NCI-H187 treated with DMSO at 0.1 percent for 48 hours (cell line): ENCODE measurements at regions not wholly inside any gene's neighbourhood (a gene's known extent, or its start where the extent isn't known, plus 50 kb on each side); places are given as distances from the start of the nearest gene placed in this dataset.

Experiments
- DNase-seq: peaks from one replicate; lab custom pipeline; 2025; lab: John Stamatoyannopoulos, UW

DNA sequence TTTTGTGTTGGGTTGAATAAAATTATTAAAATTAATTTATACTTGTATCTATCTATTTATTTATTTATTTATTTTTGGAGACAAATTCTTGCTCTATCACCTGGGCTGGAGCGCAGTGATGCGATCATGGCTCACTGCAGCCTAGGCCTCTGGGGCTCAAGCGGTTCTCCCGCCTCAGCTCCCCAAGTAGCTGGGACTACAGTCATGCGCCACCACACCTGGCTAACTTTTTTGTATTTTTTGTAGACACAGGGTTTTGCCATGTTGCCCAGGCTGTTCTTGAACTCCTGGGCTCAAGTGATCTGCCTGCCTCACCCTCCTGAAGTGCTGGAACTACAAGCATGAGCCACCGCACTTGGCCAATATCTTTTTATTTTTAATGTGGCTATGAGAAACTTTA is 134.7 kb upstream of the SPDL1 start:
- no peak for DNase-seq

DNA sequence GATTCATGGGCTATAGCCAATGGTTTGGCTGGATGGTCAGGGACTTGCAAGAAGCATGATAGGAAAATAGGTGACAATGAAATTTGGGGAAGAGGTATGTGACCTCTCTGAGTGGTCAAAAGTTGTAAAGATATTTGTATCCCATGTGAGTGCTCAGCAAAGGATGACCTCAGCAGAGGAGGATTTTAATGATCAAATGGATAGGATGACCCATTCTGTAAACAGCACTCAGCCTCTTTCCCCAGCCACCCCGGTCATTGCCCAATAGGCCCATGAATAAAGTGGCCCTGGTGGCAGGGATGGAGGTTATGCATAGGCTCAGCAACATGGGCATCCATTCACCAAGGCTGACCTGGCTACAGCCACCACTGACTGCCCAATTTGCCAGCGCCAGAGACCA is 138.4 kb upstream of the SPDL1 start:
- DNase-seq: no peak

DNA sequence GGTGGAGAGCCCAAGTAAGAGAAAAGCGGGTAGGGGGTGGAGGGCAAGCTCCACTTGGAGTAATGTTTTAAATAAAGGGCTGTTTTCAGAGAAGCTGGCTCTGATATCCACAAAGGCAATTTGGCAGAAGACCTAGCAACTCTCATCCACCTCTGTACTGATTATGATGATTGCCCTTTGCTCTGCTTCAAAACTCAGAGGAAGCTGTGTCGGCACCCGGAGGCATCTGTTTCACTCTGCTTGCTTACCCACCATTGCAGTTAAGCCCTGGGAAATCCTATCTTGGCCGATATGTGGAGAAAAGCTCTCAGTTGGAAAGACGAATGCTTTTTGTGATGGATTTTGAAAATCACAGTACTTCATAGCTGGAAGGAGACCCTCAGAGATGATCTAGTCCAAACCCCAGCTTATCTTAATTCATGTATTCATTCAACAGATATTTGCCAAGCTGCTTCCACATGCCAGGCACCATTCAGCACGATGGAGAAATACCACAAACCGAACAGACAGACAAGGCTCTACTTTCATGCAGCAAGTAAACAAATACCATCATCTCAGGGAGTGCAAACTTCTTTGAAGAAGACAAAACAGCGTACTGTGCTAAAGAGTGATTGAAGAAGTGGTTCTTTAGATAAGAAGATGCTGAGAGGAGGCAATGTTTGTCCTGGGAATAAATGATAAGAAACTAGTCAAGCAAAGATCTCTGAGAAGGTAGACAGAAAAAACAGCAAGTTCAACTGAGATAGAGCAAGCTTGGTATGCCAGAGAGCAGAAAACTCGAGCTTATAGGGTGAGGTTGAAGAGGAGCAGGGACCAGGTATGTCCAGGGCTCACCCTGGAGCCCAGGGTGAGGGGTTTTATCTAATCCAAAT is 140.4 kb upstream of the SPDL1 start:
- no peak for DNase-seq

DNA sequence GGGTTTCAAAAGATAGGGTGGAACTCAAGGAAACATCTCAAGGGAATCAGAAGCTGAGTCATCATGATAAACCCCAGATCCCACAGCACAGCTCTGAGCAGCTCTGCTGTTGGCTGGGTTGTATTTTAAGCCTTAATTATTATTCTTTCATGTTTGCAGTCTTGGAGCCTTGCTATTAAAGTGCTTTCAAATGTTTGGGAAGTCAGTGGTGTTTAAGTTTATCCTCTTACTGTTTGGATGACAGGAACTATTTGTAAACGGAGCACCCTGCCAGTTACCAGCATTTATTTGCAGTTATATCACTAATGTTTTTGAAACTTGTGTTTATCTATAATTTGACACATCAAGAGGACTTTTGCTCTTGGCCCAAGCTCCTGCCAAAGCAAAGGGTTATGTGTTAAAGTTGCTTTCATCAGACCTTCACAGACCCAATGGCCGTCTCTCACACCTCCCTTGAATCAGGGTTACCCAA is 141.1 kb upstream of the SPDL1 start:
- no peak for DNase-seq

DNA sequence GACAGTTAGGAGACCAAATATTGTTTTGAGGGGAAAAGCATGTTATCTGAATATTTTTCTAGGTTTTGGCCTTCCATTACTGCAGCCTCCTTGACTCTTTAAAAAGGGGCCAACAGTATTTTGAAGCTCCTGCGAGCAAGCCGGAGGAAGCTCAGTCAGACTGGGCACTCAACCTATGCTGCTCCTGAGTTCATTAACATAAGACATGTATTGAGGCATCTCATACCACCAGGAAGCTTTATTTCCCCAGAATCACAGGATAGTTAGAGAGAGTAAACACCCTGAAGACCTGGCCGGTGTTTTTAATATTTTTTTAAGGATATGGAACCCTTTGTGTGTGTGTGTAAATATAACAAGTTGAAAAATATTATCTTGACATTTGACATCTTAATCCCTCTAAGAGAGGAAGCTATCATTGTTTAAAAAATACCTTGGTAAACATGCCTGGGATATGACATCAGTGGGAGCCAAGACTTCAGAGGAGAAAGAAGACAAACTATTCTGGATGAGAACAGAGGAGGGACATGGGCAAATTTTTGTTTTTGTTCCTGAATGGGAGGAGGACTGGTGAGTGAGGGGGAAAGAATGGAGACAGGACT is 139.3 kb upstream of the SLIT3 start:
- DNase-seq: no peak

DNA sequence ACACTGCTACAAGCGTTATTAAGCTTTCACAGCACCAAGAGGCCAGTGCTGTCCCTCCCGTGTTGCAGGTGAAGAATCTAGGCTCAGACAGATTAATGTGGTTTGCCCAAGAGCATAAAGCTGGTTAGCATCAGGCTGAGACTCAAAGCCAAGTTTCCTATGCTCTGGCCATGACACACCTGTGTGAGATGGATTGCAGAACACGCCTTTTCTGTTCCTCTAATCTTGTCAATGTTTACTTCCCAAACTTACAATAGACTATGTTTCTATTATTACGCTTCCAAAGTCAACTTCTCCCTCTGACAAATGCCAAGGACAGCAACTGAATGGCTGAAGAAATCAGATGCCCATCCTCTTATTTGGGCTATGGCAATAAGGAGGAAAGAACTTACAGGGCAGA is 138.4 kb upstream of the SLIT3 start:
- DNase-seq: no peak

DNA sequence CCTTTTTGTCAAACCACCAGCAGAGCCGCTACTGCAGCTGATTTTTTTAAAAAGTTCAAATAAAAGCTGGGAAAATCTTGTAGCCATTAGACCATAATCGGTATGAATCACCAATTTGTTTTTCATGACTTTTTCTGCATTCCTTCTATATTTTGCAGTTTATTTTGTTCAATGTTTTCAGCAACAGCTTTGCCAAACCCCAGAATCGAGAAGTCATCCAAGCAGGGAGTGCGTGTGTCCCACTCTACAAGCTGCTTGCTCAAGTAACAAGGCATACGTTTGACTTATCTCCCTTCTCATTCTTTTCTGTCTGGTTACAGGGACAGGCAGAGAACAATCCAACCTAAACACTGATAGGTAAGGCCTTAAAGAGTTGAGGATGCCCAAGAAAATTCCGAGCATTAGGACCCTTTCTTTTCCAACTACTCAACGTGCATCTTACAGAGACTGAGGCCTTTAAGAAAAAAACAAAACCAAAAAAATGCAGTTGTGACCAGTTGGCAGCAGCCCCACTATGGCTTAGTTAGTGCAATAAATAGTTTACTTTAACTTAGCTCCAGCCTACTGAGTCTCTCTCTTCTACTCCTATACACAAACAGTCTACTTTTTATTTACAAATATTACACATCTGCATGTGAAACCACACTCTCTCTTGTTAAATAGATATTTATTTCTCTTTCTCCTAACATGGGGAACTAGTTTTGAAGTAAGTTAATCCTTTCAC is 134.7 kb upstream of the SLIT3 start:
- no peak for DNase-seq

DNA sequence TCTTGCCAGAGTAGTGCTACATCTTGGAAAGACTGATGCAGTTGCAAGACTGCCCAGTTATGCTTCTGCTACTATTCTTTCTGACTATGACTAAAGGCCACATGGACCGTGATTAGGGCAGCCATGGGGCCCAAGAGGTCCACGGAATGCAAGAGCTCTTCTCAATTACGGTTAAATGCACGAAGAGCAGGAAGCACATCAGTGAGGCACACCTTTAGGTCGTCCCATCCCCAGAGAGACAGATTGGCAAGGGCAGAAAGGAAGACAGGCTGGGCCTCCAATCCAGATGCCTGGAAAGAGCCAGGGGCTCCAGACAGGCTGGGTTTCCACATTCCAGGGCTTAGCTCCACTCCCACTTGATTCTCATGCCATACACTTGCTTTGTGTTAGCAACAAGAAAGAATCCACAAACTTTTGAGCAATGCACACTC is 132.3 kb upstream of the SLIT3 start:
- no peak for DNase-seq

DNA sequence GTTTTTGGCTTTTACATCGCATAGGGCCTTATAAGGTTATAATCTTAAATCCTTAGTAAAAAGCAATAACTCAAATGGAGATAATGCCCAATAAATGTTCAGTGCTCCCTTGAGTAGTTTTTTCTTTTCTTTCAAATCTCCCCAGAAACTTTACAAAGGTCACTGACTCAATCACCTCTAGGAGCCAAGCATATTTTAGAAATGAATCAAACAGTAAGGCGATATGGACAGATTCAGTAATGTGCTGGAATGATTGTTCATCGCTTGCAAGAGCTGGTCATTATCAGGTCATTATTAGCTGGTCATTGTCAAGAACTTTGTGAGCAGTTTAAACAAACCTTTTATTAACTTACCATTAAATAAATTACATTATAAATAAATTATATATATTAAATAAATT is 130.4 kb upstream of the SLIT3 start:
- DNase-seq: no peak

DNA sequence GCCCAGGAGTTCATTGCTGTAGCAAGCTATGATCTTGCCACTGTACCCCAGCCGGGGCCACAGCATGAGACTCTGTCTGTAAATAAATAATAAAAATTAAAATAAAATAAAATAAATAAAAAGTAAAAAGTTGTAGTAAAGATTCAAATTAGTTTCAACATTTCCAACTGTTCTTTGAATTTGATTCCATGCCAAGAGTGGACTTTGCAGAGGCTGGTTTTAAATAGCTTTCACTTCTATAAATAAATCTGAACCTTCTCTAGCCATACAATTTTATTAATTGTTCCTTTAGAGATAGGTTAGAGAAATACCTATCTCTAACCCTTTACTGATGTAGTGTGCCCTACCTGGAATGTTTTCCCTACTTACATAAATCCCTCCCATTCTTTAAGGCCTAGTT is 129.7 kb upstream of the SLIT3 start:
- no peak for DNase-seq

DNA sequence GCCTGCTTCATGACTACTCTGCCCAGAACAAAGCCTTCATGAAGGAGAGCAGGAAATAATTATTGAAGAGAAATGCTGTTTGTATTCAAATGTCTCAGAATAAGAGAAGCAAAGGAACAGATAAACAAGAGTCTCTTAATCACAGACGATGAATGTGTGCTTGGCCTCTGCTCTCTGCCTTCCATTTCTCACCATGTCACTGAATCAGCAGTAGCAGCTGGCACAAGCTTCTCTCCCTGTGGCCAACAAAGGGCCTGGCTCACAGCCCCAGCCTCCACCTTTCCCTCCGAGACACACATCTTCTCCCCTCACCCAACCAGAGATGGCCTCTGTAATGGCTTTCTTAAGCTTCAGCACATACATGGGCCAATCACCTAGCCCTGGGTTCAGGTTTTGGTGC is 128.1 kb upstream of the SLIT3 start:
- no peak for DNase-seq

DNA sequence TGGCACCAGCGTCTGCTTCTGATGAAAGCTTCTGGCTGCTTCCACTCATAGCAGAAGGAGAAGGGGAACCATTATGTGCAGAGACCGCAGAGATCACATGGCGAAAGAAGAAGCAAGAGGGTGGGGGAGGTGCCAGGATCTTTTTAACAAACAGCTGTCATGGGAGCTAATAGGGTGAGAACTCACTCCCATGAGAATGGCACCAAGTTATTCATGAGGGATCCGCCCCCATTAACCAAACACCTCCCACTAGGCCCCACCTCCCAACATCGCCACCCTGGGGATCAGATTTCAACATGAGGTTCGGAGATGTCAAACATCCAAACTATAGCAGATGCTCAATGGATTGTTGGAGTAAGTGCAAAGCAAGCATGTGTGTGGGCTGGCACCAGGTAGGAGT is 125.8 kb upstream of the SLIT3 start:
- DNase-seq: peak; percentile 45

DNA sequence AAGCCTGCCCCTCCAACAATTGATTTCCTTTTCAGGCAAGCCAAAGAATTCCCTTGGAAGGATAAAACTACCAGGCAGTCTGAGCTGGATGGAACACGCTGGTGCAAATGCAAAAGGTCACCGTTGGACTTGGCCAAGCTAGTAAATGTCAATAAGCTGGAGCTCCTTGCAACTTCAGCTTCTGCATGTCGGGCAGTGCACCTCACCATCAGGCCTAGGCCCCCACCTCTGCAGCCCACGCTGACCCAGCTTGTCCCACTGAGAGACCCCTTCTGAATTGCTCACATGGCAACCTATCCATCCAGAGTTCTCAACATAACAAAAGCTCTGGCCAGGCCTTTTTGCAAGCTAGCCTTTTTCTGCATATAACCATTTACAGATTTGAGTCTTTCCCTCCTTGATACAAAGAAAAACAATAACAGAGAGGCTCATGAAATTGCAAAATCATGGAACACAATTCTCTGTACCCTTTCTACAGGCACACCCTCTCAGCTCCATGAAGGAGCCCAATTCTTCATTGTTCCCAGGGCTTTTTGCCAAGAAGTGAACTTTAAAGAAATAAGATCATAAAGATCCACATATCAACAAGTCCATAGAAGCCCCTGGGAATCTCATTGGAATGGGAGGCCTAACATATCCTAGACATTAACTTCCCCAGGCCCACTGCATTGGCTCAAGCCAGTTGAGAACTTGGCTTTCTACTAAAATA is 123.9 kb upstream of the SLIT3 start:
- no peak for DNase-seq

DNA sequence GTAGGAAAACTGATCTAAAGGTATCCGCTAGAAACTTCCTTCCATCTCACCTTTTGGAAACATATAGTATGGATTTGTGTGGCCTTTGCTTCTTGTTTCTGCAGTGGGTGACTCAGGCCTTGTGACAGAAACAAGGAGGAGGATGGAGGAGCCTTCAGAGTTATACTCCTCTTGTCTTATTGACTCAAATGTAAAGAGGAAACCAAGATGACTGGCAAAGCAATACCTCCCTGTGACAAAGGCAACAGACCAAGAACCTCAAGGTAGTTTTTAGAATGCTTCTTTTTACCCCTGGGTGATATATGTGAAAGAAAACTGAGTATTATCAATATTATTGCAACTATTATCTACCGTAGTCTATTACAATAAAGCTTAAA is 123.3 kb upstream of the SLIT3 start:
- no peak for DNase-seq

DNA sequence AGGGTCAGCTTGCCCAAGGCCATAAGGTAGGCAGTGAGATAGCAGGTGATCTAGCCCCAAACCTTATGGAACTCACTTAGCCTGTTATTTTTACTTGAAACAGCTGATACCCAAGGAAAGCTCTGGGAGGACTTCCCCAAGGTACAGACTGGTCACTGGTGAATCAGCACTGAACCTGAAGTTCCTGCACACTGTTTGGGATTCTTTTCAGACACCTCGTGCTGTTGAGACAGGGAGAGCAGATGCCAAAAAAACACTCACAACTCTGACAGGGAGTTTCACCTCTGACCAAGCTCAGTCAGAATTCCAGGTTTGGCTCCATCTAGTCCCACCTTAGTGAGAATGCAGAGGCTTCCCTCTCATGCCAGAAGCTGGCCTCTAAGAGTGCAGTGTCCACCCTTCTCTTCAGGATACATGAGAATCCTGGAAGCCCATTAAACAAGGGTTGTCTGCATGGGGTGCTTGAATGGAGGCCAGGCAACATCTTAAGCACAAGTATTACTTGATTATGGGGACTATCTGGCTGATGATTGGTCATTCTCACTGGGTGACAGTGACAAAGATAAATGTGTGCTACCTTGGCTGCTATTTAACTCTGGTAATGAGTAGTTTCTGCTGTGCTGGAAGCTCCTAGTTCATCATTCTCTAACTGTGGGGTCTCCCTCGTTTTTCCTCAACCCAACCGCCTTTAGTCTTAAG is 122.8 kb upstream of the SLIT3 start:
- DNase-seq: no peak

DNA sequence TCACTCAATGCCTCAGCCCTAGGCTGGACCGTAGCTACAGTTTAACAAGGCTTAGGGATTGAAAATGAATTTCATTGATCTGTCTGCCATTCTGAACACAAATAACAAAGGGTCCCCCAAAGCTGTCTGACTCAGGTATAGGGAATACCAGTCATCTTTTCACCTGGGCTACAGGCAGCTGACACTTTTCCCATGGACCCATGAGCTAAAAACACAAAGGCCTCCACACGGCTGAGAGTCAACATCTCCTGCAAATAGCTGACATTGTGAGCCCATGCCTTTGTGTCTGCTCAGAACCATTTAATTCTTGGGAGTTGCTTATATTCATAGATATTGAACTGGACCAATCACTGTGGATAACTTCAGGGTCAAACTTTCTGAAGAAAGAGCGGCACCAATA is 121.1 kb upstream of the SLIT3 start:
- no peak for DNase-seq

DNA sequence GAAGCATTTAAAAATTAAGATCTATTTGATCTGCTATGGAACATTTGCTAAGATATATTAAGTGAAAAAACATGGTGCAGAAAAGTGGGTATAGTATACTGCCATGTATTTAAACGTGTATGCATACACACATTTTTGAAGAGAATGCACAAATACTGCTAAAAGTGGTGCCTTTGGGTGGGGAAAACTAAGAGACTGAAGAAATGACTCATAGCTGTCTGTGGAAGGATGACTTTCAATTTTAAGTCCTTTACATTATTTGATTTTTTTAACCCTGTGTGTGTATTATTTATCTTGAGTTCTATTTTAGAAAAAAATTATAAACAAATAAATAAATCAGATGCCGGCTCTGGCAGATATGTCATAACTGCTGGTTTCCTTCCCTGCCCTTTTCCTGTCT is 120.7 kb upstream of the SLIT3 start:
- no peak for DNase-seq

DNA sequence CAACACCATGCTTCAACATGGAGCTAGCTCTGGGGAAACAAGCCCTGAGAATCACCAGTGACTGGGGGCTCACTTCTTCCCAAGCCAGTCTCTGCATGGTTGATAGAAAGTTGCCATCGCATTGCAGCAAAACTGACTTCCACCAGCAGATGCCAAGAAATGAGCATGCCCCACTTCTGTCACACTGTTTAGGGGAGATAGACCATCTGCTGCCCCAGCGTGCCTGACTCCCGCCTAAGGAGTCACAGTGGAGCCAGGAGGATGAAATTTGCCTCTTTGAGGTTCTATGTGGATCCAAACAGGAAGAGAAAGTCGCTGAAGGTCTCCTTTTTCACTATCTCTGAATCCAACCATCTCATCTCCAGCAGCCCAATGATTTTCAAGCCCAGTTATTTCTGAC is 116.7 kb upstream of the SLIT3 start:
- no peak for DNase-seq

DNA sequence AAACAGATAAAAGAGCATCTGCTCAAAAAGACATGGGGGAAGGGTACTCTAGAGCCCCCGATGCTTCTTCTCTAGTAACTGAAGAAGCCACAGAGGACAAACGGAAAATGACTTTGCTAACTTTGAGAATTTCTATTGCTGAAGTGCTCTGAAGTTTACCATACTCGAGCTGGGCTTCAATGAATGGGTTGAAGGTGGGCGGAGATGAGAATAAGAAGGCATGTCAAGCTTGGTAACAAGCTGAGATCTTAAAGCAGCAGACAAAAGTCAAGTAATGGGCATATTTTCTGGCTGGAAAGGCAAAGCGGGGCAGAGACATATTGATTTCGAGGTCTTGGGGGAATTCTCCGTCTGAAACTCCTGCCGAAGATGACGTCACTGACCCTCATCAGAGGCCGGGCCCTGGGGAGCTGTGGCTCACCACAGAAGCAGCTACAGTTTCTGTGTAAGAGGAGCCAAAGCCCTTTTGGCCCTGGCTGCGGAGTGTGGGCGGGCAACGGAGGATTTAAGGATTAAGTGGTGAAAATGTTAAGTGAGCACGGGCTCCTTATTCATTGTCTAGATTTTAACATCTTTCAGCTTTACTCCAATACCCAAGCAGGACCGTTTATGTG is 115.8 kb upstream of the SLIT3 start:
- DNase-seq: no peak

DNA sequence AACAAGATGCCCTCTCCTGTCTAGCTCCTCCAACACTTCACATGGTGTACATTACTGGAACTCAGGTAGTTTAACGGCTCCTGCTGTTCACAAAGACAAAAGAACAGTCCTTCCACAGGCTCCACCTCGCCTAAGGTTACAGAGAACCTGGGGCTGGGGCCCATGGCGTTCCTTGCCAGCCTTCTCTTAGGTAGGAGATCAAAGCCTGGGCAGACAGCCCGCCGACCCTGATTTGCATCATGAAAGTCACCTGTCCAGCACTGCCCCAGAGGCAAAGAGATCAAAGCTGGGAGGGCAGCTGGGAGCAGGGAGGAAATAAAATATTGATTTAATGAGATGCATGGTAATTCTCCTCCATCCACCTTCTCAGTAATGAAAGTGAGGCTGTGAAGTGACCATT is 115.0 kb upstream of the SLIT3 start:
- DNase-seq: no peak

DNA sequence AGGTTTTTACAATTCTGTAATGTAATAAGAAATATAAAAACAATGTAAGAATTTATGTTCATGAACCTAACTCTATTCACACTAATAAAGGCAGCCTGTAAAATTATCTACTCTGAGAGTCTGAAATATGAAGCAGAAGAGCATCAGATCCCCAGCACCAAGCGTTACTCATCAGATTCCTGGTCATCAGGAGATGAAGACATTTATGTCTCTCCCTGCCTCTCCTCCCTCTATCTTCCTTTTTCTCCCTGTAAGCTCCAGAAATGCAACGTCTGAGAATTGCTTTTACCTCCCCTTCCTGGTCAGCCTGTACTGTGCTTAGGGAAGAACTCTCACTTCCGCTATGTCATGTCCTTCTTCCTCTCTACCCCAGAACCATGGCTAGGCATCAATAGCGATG is 114.4 kb upstream of the SLIT3 start:
- no peak for DNase-seq
